GM23338 (cell line): ENCODE measurements at regions not wholly inside any gene's neighbourhood (a gene's known extent, or its start where the extent isn't known, plus 50 kb on each side); places are given as distances from the start of the nearest gene placed in this dataset.
A peak's percentile ranks its signal among the peaks of the same experiment; 100 is the strongest.

ENCODE experiments used
- ATAC-seq: fragments of 200-7000 bp; cut with Tn5 transposase; 3 replicates; pipeline ENCODE4 v1.9.1; 2020
- DNase-seq: peaks from one replicate; pipeline ENCODE4 v3.0.0-alpha.2; 2015; ENCODE audit warnings: low spot score
- H2AFZ ChIP-seq: fragments of 200-600 bp; sonication (generic); 2 replicates; pipeline ENCODE4 v1.8.0; 2016; ENCODE audit warnings: antibody characterized with exemption, mild to moderate bottlenecking, moderate library complexity
- H3F3A ChIP-seq: fragments of 200-600 bp; sonication (generic); replicated peaks from 2 replicates; pipeline ENCODE4 v1.8.0; 2017; ENCODE audit warnings: antibody characterized with exemption, mixed run types, low read depth
- H3K27ac ChIP-seq: fragments of 200-600 bp; sonication (generic); 2 replicates; pipeline ENCODE4 v1.6.1; 2016; ENCODE audit warnings: low read depth
- H3K27me3 ChIP-seq: fragments of 200-600 bp; sonication (generic); 2 replicates; pipeline ENCODE4 v1.8.0; 2016; ENCODE audit warnings: mild to moderate bottlenecking, mixed run types, moderate library complexity; ENCODE audit not compliant: insufficient read depth
- H3K36me3 ChIP-seq: fragments of 200-600 bp; sonication (generic); 2 replicates; pipeline ENCODE4 v1.8.0; 2016; ENCODE audit warnings: mild to moderate bottlenecking; ENCODE audit not compliant: insufficient read depth
- H3K4me1 ChIP-seq: fragments of 200-600 bp; sonication (generic); 2 replicates; pipeline ENCODE4 v1.8.0; 2016; ENCODE audit warnings: mild to moderate bottlenecking, moderate library complexity; ENCODE audit not compliant: insufficient read depth
- H3K4me2 ChIP-seq: fragments of 200-600 bp; sonication (generic); 2 replicates; pipeline ENCODE4 v1.7.1; 2017; ENCODE audit warnings: mixed run types
- H3K4me3 ChIP-seq: fragments of 200-600 bp; sonication (generic); 2 replicates; pipeline ENCODE4 v1.6.1; 2016; ENCODE audit warnings: mixed run types
- H3K79me2 ChIP-seq: fragments of 200-600 bp; sonication (generic); replicated peaks from 2 replicates; pipeline ENCODE4 v1.8.0; 2017; ENCODE audit warnings: mild to moderate bottlenecking; ENCODE audit not compliant: insufficient read depth
- H3K9me2 ChIP-seq: fragments of 200-600 bp; sonication (generic); 2 replicates; pipeline ENCODE4 v1.8.0; 2017; ENCODE audit not compliant: insufficient read depth
- H4K20me1 ChIP-seq: fragments of 200-600 bp; sonication (generic); replicated peaks from 2 replicates; pipeline ENCODE4 v1.8.0; 2017; ENCODE audit warnings: mild to moderate bottlenecking; ENCODE audit not compliant: insufficient read depth
- H3K27ac Mint-ChIP-seq: 2 replicates; pipeline ENCODE4 v1.8.0; 2020; ENCODE audit warnings: inconsistent platforms, mild to moderate bottlenecking, moderate library complexity, mixed read lengths
- H3K27me3 Mint-ChIP-seq: 3 replicates; pipeline ENCODE4 v1.8.0; 2022; ENCODE audit warnings: low read depth, mild to moderate bottlenecking, moderate library complexity, mixed read lengths, inconsistent platforms; ENCODE audit not compliant: insufficient read depth, poor library complexity
- H3K36me3 Mint-ChIP-seq: 3 replicates; pipeline ENCODE4 v1.8.0; 2021; ENCODE audit warnings: low read depth, mild to moderate bottlenecking, inconsistent platforms, moderate library complexity, mixed read lengths
- H3K4me1 Mint-ChIP-seq: 3 replicates; pipeline ENCODE4 v1.8.0; 2020; ENCODE audit warnings: mild to moderate bottlenecking, inconsistent platforms, mixed read lengths
- H3K4me3 Mint-ChIP-seq: 3 replicates; pipeline ENCODE4 v1.8.0; 2021; ENCODE audit warnings: moderate library complexity, mild to moderate bottlenecking, inconsistent platforms, mixed read lengths
- H3K9me3 Mint-ChIP-seq: 3 replicates; pipeline ENCODE4 v1.8.0; 2020; ENCODE audit warnings: moderate library complexity, mild to moderate bottlenecking, inconsistent platforms, mixed read lengths
- ETS1 ChIP-seq: IDR thresholded peaks from 2 replicates; pipeline ENCODE4 v1.6.1; 2016; ENCODE audit warnings: antibody characterized with exemption
- EZH2 ChIP-seq: fragments of 200-600 bp; sonication (generic); IDR thresholded peaks from one replicate; pipeline ENCODE4 v1.8.0; 2017; ENCODE audit warnings: antibody characterized with exemption, mild to moderate bottlenecking, low read depth; ENCODE audit not compliant: unreplicated experiment
- EZH2phosphoT487 ChIP-seq: fragments of 200-600 bp; sonication (generic); IDR thresholded peaks from one replicate; pipeline ENCODE4 v1.8.1; 2018; ENCODE audit warnings: antibody characterized with exemption; ENCODE audit not compliant: unreplicated experiment
- POLR2AphosphoS5 ChIP-seq: IDR thresholded peaks from 2 replicates; pipeline ENCODE4 v1.6.1; 2016; ENCODE audit warnings: antibody characterized with exemption, low read depth
- ZNF114 ChIP-seq: fragments of 250-450 bp; sonication (Bioruptor Pico); IDR thresholded peaks from 2 replicates; pipeline ENCODE4 v1.5.0; 2020; ENCODE audit warnings: mild to moderate bottlenecking, moderate library complexity
- ZNF462 ChIP-seq: fragments of 250-450 bp; sonication (Bioruptor Pico); IDR thresholded peaks from 2 replicates; pipeline ENCODE4 v1.5.0; 2020; ENCODE audit warnings: mild to moderate bottlenecking, moderate library complexity

GRCh38 chrX:116278826-116279225 lies 108.3 kb downstream of the AGTR2 start (continued):
- TF ChIP-seq ZNF462 (CRISPR knock-in tag) (no peak), ZNF114 (CRISPR knock-in tag) (no peak), EZH2 (no peak), ETS1 (no peak), EZH2phosphoT487 (no peak)

GRCh38 chrX:116281106-116281505 lies 110.6 kb downstream of the AGTR2 start:
- no peaks in the 10 kb centered on the region for H3K36me3 Mint-ChIP-seq
- H3K27ac Mint-ChIP-seq: no peak overlapping the region
- DNase-seq: peak; percentile 2
- no peak overlapping the region for H3K4me3 ChIP-seq
- H2AFZ ChIP-seq: no peak overlapping the region
- no peaks in the 10 kb centered on the region for H3K9me2 ChIP-seq
- no peak overlapping the region for H3K4me2 ChIP-seq
- no peaks in the 10 kb centered on the region for H3K27me3 Mint-ChIP-seq
- H3K79me2 ChIP-seq: no peaks in the 10 kb centered on the region
- H3K9me3 Mint-ChIP-seq: no peaks in the 10 kb centered on the region
- H3F3A ChIP-seq: no peaks in the 10 kb centered on the region
- peaks cover 9% of the 10 kb centered on the region for H3K4me1 ChIP-seq
- H3K27me3 ChIP-seq: no peaks in the 10 kb centered on the region
- no peaks in the 10 kb centered on the region; the same call in 1 of the 3 replicates for H3K4me1 Mint-ChIP-seq
- no peak for TF ChIP-seq POLR2AphosphoS5
- no peak for TF ChIP-seq EZH2
- no peaks in the 10 kb centered on the region for H3K36me3 ChIP-seq
- H3K4me3 Mint-ChIP-seq: no peak overlapping the region
- H4K20me1 ChIP-seq: no peaks in the 10 kb centered on the region
- no peak for ATAC-seq
- H3K27ac ChIP-seq: no peak overlapping the region
